Kidney epithelial cell (primary cell): ENCODE measurements at regions not wholly inside any gene's neighbourhood (a gene's known extent, or its start where the extent isn't known, plus 50 kb on each side); places are given as distances from the start of the nearest gene placed in this dataset.

Experiments used
- DNase-seq: peaks from one replicate; pipeline ENCODE4 v3.0.0-alpha.2; 2010; ENCODE audit warnings: low read depth
- H3K27me3 ChIP-seq: 2 replicates; pipeline ENCODE4 v1.6.0; 2011; ENCODE audit warnings: low read length; ENCODE audit not compliant: control insufficient read depth, insufficient read depth
- H3K36me3 ChIP-seq: 2 replicates; pipeline ENCODE4 v1.5.1; 2011; ENCODE audit warnings: low read length; ENCODE audit not compliant: control insufficient read depth, insufficient read depth
- H3K4me3 ChIP-seq: 2 replicates; pipeline ENCODE4 v1.5.1; 2011; ENCODE audit warnings: low read depth, mild to moderate bottlenecking, control low read depth, low read length
- CTCF ChIP-seq: IDR thresholded peaks from 2 replicates; pipeline ENCODE4 v1.5.1; 2011; ENCODE audit warnings: mild to moderate bottlenecking, moderate library complexity, low read length, control low read depth, inconsistent platforms; ENCODE audit not compliant: insufficient read depth, poor library complexity, severe bottlenecking

- H3K36me3 ChIP-seq = no peaks in the 10 kb centered on the region
- TF ChIP-seq CTCF = no peak
- no peaks in the 10 kb centered on the region for H3K27me3 ChIP-seq
- H3K4me3 ChIP-seq = no peak overlapping the region
- DNase-seq = no peak
Observed at GRCh38 chr1:217343907-217344306, 287.0 kb downstream of the GPATCH2 start.

GRCh38 chr1:217342105-217342504 lies 288.8 kb downstream of the GPATCH2 start:
- H3K4me3 ChIP-seq = no peak overlapping the region
- no peak for TF ChIP-seq CTCF
- H3K36me3 ChIP-seq = no peaks in the 10 kb centered on the region
- DNase-seq = no peak
- no peaks in the 10 kb centered on the region for H3K27me3 ChIP-seq

GRCh38 chr1:217336724-217337123 lies 294.2 kb downstream of the GPATCH2 start:
- TF ChIP-seq CTCF = no peak
- H3K36me3 ChIP-seq = no peaks in the 10 kb centered on the region
- H3K27me3 ChIP-seq = no peaks in the 10 kb centered on the region
- no peak overlapping the region for H3K4me3 ChIP-seq
- DNase-seq = no peak

GRCh38 chr1:217333939-217334338 lies 297.0 kb downstream of the GPATCH2 start:
- TF ChIP-seq CTCF = peak; percentile 75
- H3K4me3 ChIP-seq = no peak overlapping the region
- no peak for DNase-seq
- H3K36me3 ChIP-seq = no peaks in the 10 kb centered on the region
- H3K27me3 ChIP-seq = no peaks in the 10 kb centered on the region

- Histone ChIP-seq H3K27me3 (no peaks in the 10 kb centered on the region), H3K36me3 (no peaks in the 10 kb centered on the region), H3K4me3 (no peak overlapping the region)
- no peak for DNase-seq
- peak; percentile 2 for TF ChIP-seq CTCF
Observed at GRCh38 chr1:217332431-217333065, 298.3 kb downstream of the GPATCH2 start.

- H3K27me3 ChIP-seq = no peaks in the 10 kb centered on the region
- TF ChIP-seq CTCF = no peak
- H3K36me3 ChIP-seq = no peaks in the 10 kb centered on the region
- no peak overlapping the region for H3K4me3 ChIP-seq
- no peak for DNase-seq
Observed at GRCh38 chr1:217331698-217332097, 299.2 kb downstream of the GPATCH2 start.
